NB4 (cell line): ENCODE measurements at regions not wholly inside any gene's neighbourhood (a gene's known extent, or its start where the extent isn't known, plus 50 kb on each side); places are given as distances from the start of the nearest gene placed in this dataset.

Source experiments
- MYC ChIP-seq: IDR thresholded peaks from 2 replicates; pipeline ENCODE4 v1.6.1; 2011; ENCODE audit warnings: low read depth, low read length
- POLR2A ChIP-seq: IDR thresholded peaks from 2 replicates; pipeline ENCODE4 v1.6.1; 2011; ENCODE audit warnings: mild to moderate bottlenecking; ENCODE audit not compliant: insufficient read length; ENCODE audit errors: extremely low read depth
- TF ChIP-seq, protein P1 (sequence below): IDR thresholded peaks from one replicate; pipeline ENCODE4 v1.5.1; 2012; ENCODE audit warnings: low read depth, low read length

DNA sequence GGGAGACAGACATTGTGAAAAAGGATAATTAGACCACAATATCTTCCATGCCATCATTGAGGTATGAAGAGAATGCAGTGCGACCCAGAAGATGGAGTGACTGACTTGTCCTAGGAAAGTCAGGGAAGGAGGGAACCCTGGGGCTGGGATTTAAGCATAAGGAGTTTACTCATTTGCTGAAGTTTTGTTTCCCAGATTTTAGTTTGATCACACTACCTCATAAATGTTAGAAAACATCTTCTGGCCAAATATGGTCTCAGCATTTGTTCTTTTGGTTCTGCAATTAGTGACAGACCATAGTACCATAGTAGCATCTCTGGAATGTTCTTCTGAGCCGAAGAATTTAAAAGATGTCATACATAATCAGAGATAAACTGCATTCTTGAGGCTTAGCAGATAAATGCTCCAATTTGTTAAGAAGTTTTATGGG lies 96.5 kb upstream of the PGRMC2 start:
- TF ChIP-seq, protein P1, sequence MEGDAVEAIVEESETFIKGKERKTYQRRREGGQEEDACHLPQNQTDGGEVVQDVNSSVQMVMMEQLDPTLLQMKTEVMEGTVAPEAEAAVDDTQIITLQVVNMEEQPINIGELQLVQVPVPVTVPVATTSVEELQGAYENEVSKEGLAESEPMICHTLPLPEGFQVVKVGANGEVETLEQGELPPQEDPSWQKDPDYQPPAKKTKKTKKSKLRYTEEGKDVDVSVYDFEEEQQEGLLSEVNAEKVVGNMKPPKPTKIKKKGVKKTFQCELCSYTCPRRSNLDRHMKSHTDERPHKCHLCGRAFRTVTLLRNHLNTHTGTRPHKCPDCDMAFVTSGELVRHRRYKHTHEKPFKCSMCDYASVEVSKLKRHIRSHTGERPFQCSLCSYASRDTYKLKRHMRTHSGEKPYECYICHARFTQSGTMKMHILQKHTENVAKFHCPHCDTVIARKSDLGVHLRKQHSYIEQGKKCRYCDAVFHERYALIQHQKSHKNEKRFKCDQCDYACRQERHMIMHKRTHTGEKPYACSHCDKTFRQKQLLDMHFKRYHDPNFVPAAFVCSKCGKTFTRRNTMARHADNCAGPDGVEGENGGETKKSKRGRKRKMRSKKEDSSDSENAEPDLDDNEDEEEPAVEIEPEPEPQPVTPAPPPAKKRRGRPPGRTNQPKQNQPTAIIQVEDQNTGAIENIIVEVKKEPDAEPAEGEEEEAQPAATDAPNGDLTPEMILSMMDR, result no peak
- TF ChIP-seq POLR2A (no peak), MYC (no peak)
